Right lobe of liver (tissue), 4 donors: ENCODE measurements at regions not wholly inside any gene's neighbourhood (a gene's known extent, or its start where the extent isn't known, plus 50 kb on each side); places are given as distances from the start of the nearest gene placed in this dataset.

ENCODE experiments used
- POLR2A ChIP-seq: fragments of 450-650 bp; IDR thresholded peaks from one replicate; pipeline ENCODE4 v1.6.1; 2017; ENCODE audit warnings: antibody characterized with exemption, mild to moderate bottlenecking
- TF ChIP-seq, protein P1 (sequence below), 4 donors: fragments of 200-600 bp in 3 of 4; fragments of 450-650 bp in 1 of 4; IDR thresholded peaks; one replicate each; pipeline versions ENCODE4 v1.5.1 to v1.8.0; 2016 to 2022; ENCODE audit warnings: antibody characterized with exemption in 4 of 4, mild to moderate bottlenecking in 2 of 4
- donor health status: DM: no; HTN: no; CAD: no.
- donor health status: DM: no; HTN: no; CAD: no.
- donor health status: DM: no; HTN: yes; CAD: no.

DNA sequence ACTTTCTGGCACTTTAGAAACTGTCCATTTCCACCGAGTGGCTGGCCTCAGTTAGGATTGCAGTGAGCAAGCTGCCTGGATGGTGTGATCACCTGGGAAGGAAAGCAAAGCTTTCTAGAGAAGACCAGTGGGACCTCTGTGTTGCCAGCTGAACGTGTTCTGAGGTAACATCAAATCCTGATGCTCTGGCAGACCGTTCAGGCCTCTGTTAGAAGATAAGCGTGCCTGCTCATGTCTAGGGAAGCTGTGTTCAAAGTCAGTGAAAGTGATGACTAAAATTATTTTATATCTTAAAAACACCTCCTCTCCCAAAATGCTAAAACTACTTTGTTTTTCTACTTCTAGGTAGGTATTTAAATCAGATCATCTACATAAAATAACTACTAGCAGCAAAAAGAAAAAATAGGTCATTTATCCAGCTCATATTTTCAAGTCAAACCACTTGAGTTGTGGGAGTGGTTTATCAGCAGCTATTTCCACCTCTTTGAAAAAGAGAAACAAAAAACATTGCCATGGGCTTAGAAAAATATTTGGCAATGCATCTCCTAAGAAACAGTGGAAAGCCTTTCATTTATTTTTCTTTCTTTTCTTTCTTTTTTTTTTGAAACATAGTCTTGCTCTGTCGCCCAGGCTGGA lies 54.8 kb downstream of the CEP43 start:
- no peak for TF ChIP-seq POLR2A
- TF ChIP-seq, protein P1, sequence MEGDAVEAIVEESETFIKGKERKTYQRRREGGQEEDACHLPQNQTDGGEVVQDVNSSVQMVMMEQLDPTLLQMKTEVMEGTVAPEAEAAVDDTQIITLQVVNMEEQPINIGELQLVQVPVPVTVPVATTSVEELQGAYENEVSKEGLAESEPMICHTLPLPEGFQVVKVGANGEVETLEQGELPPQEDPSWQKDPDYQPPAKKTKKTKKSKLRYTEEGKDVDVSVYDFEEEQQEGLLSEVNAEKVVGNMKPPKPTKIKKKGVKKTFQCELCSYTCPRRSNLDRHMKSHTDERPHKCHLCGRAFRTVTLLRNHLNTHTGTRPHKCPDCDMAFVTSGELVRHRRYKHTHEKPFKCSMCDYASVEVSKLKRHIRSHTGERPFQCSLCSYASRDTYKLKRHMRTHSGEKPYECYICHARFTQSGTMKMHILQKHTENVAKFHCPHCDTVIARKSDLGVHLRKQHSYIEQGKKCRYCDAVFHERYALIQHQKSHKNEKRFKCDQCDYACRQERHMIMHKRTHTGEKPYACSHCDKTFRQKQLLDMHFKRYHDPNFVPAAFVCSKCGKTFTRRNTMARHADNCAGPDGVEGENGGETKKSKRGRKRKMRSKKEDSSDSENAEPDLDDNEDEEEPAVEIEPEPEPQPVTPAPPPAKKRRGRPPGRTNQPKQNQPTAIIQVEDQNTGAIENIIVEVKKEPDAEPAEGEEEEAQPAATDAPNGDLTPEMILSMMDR (IDR thresholded peaks at IDR 0.05) = no peak
